H1 (cell line): ENCODE measurements at regions not wholly inside any gene's neighbourhood (a gene's known extent, or its start where the extent isn't known, plus 50 kb on each side); places are given as distances from the start of the nearest gene placed in this dataset.

ENCODE experiments used
- CTCF ChIA-PET: fragments of 300-600 bp; sonication (Branson Sonifier 250); formaldehyde crosslinking; loops from one replicate; lab custom pipeline; 2021; ENCODE audit not compliant: partially characterized antibody; lab: Charles Lee
- POLR2A ChIA-PET: fragments of 300-600 bp; sonication (Branson Sonifier 250); formaldehyde crosslinking; loops from one replicate; lab custom pipeline; 2021; ENCODE audit warnings: inconsistent platforms; ENCODE audit not compliant: partially characterized antibody; lab: Charles Lee
- DNase-seq, 2 experiments: peaks; one replicate each; pipeline versions ENCODE4 v3.0.0 to v3.0.0-alpha.2; 2010 to 2022; ENCODE audit warnings: low spot score in 2 of 2, low read depth in 1 of 2, mixed read lengths in 1 of 2
- FAIRE-seq: peaks from 2 replicates; lab custom pipeline; 2011; peaks lifted over from hg19 to GRCh38; lab: Jason Lieb, UNC
- H2AFZ ChIP-seq: 2 replicates; pipeline ENCODE4 v1.8.1; 2012; ENCODE audit warnings: low read length, inconsistent platforms
- H2AK5ac ChIP-seq: 2 replicates; pipeline ENCODE4 v1.6.1; 2013; ENCODE audit warnings: low read depth, low read length
- H2BK120ac ChIP-seq: replicated peaks from 2 replicates; pipeline ENCODE3; 2013; ENCODE audit warnings: low read depth, low read length, inconsistent platforms
- H2BK12ac ChIP-seq: 2 replicates; pipeline ENCODE4 v1.6.1; 2013; ENCODE audit warnings: low read depth, low read length
- H2BK15ac ChIP-seq: 2 replicates; pipeline ENCODE4 v1.6.1; 2013; ENCODE audit warnings: low read length
- H2BK20ac ChIP-seq: 2 replicates; pipeline ENCODE4 v1.6.1; 2013; ENCODE audit warnings: low read length
- H2BK5ac ChIP-seq: 2 replicates; pipeline ENCODE4 v1.6.1; 2013; ENCODE audit warnings: low read depth, low read length
- H3K14ac ChIP-seq: 2 replicates; pipeline ENCODE4 v1.6.1; 2013; ENCODE audit warnings: inconsistent platforms; ENCODE audit not compliant: insufficient read length
- H3K18ac ChIP-seq: 2 replicates; pipeline ENCODE4 v1.6.1; 2013; ENCODE audit warnings: low read length; ENCODE audit errors: extremely low read depth
- H3K23ac ChIP-seq: 2 replicates; pipeline ENCODE4 v1.6.1; 2013; ENCODE audit warnings: inconsistent platforms; ENCODE audit not compliant: insufficient read length
- H3K23me2 ChIP-seq: 2 replicates; pipeline ENCODE4 v1.6.1; 2013; ENCODE audit warnings: low read depth, low read length
- H3K27ac ChIP-seq: 2 replicates; pipeline ENCODE4 v1.6.1; 2011; ENCODE audit warnings: low read depth, low read length, inconsistent platforms
- H3K27me3 ChIP-seq, 4 experiments: replicated peaks in 1 of 4; 1 replicate in 1 of 4; 2 replicates in 3 of 4; pipeline versions ENCODE4 v1.6.1 to v1.8.1; 2011 to 2013; ENCODE audit warnings: low read length in 3 of 4, mild to moderate bottlenecking in 3 of 4, inconsistent platforms in 2 of 4, mixed read lengths in 2 of 4, moderate library complexity in 1 of 4; ENCODE audit not compliant: control insufficient read depth in 3 of 4, insufficient read depth in 3 of 4; ENCODE audit errors: extremely low read depth in 1 of 4
- H3K36me3 ChIP-seq, 4 experiments: 2 replicates each; pipeline versions ENCODE4 v1.6.1 to v1.8.1; 2011 to 2013; ENCODE audit warnings: mild to moderate bottlenecking in 4 of 4, low read length in 3 of 4, moderate library complexity in 2 of 4, control low read depth in 1 of 4, inconsistent platforms in 1 of 4; ENCODE audit not compliant: insufficient read depth in 4 of 4, control insufficient read depth in 2 of 4
- H3K4ac ChIP-seq: replicated peaks from 2 replicates; pipeline ENCODE3; 2013; ENCODE audit warnings: low read length, low read depth, mixed read lengths, inconsistent platforms; ENCODE audit not compliant: insufficient read length
- H3K4me1 ChIP-seq, 4 experiments: replicated peaks in 1 of 4; 1 replicate in 1 of 4; 2 replicates in 3 of 4; pipeline versions ENCODE4 v1.6.1 to v1.8.1; 2011 to 2013; ENCODE audit warnings: low read length in 3 of 4, inconsistent platforms in 2 of 4, mixed read lengths in 1 of 4; ENCODE audit not compliant: insufficient read depth in 4 of 4, control insufficient read depth in 3 of 4
- H3K4me2 ChIP-seq, 2 experiments: 2 replicates each; pipeline versions ENCODE4 v1.6.1 to v1.8.1; 2011 to 2013; ENCODE audit warnings: low read depth in 2 of 2, low read length in 2 of 2, control low read depth in 1 of 2, inconsistent platforms in 1 of 2, mild to moderate bottlenecking in 1 of 2; ENCODE audit not compliant: insufficient read depth in 1 of 2
- H3K4me3 ChIP-seq, 4 experiments: fragments of 200-600, 300-600 bp in 1 of 4; sonication (generic), shearing (Covaris generic), sonication (Bioruptor Twin) in 1 of 4; 2 replicates each; pipeline versions ENCODE4 v1.5.1 to v1.8.1; 2011 to 2016; ENCODE audit warnings: low read length in 4 of 4, low read depth in 3 of 4, control low read depth in 2 of 4, inconsistent platforms in 2 of 4, mild to moderate bottlenecking in 2 of 4, mixed read lengths in 1 of 4, moderate library complexity in 1 of 4; ENCODE audit not compliant: insufficient read depth in 2 of 4; ENCODE audit errors: extremely low read depth in 1 of 4
- H3K56ac ChIP-seq: replicated peaks from 2 replicates; pipeline ENCODE3; 2013; ENCODE audit warnings: low read depth, mild to moderate bottlenecking, mixed read lengths, low read length, inconsistent platforms; ENCODE audit not compliant: insufficient read length
- H3K79me1 ChIP-seq: 2 replicates; pipeline ENCODE4 v1.6.1; 2013; ENCODE audit warnings: low read depth, low read length, control low read depth
- H3K79me2 ChIP-seq, 2 experiments: 2 replicates each; pipeline versions ENCODE4 v1.6.1 to v1.8.1; 2012 to 2013; ENCODE audit warnings: low read length in 2 of 2, mild to moderate bottlenecking in 2 of 2, inconsistent platforms in 1 of 2; ENCODE audit not compliant: insufficient read depth in 2 of 2, control insufficient read depth in 1 of 2
- H3K9ac ChIP-seq, 4 experiments: replicated peaks in 1 of 4; 1 replicate in 1 of 4; 2 replicates in 3 of 4; pipeline versions ENCODE4 v1.6.1 to v1.8.1; 2011 to 2013; ENCODE audit warnings: low read depth in 3 of 4, low read length in 3 of 4, control low read depth in 2 of 4, mild to moderate bottlenecking in 2 of 4, moderate library complexity in 2 of 4, inconsistent platforms in 1 of 4; ENCODE audit errors: extremely low read depth in 1 of 4
- H3K9me3 ChIP-seq, 2 experiments: 2 replicates each; pipeline versions ENCODE4 v1.6.1 to v1.8.1; 2012 to 2013; ENCODE audit warnings: mild to moderate bottlenecking in 2 of 2, moderate library complexity in 2 of 2, control low read depth in 1 of 2, inconsistent platforms in 1 of 2, low read depth in 1 of 2, low read length in 1 of 2, mixed read lengths in 1 of 2; ENCODE audit not compliant: insufficient read depth in 2 of 2
- H4K20me1 ChIP-seq, 2 experiments: replicated peaks in 1 of 2; 2 replicates each; pipeline versions ENCODE3 to v1.8.1; 2011 to 2013; ENCODE audit warnings: inconsistent platforms in 2 of 2, low read length in 2 of 2, mild to moderate bottlenecking in 1 of 2; ENCODE audit not compliant: insufficient read depth in 2 of 2, control insufficient read depth in 1 of 2
- H4K5ac ChIP-seq: 2 replicates; pipeline ENCODE4 v1.6.1; 2013; ENCODE audit warnings: low read length, low read depth, mixed read lengths, inconsistent platforms; ENCODE audit not compliant: insufficient read length
- H4K8ac ChIP-seq: 2 replicates; pipeline ENCODE4 v1.8.0; 2013; ENCODE audit warnings: mild to moderate bottlenecking, moderate library complexity, low read length, inconsistent platforms; ENCODE audit not compliant: insufficient read depth; ENCODE audit errors: extremely low read depth
- H4K91ac ChIP-seq: replicated peaks from 2 replicates; pipeline ENCODE3; 2013; ENCODE audit warnings: low read length, mixed read lengths, inconsistent platforms; ENCODE audit not compliant: insufficient read length
- BCL11A ChIP-seq, 2 experiments: IDR thresholded peaks; one replicate each; pipeline ENCODE4 v1.6.1; 2011; ENCODE audit warnings: low read depth in 2 of 2, low read length in 2 of 2, mild to moderate bottlenecking in 2 of 2
- CBX8 ChIP-seq: fragments of 300-800, 300-1000 bp; sonication (generic); IDR thresholded peaks from 2 replicates; pipeline ENCODE4 v1.7.1; 2016; ENCODE audit warnings: low read depth, low read length, borderline replicate concordance
- EP300 ChIP-seq, 2 experiments: IDR thresholded peaks; 1 replicate in 1 of 2; 2 replicates in 1 of 2; pipeline ENCODE4 v1.6.1; 2011 to 2012; ENCODE audit warnings: low read depth in 2 of 2, low read length in 2 of 2, mild to moderate bottlenecking in 2 of 2, borderline replicate concordance in 1 of 2, inconsistent platforms in 1 of 2, moderate library complexity in 1 of 2
- GABPA ChIP-seq: IDR thresholded peaks from 2 replicates; pipeline ENCODE4 v1.6.1; 2011; ENCODE audit warnings: mild to moderate bottlenecking, low read length, moderate library complexity, borderline replicate concordance; ENCODE audit not compliant: insufficient read depth
- HDAC2 ChIP-seq, 2 experiments: fragments of 300-600 bp in 1 of 2; sonication (generic) in 1 of 2; IDR thresholded peaks; 2 replicates each; pipeline ENCODE4 v1.6.1; 2011 to 2012; ENCODE audit warnings: low read depth in 2 of 2, low read length in 2 of 2, mild to moderate bottlenecking in 2 of 2, moderate library complexity in 2 of 2, borderline replicate concordance in 1 of 2, inconsistent platforms in 1 of 2
- PHF8 ChIP-seq: fragments of 200-600 bp; sonication (generic); conservative IDR thresholded peaks from 2 replicates; pipeline ENCODE4 v1.7.1; 2012; ENCODE audit warnings: low read depth, mild to moderate bottlenecking, inconsistent platforms, low read length, moderate library complexity
- POLR2AphosphoS5 ChIP-seq: IDR thresholded peaks from 2 replicates; pipeline ENCODE4 v1.6.1; 2011; ENCODE audit warnings: low read depth, low read length
- RAD21 ChIP-seq, 2 experiments: IDR thresholded peaks in 1 of 2; conservative IDR thresholded peaks in 1 of 2; 2 replicates each; pipeline ENCODE4 v1.6.1; 2011; ENCODE audit warnings: low read depth in 2 of 2, low read length in 2 of 2, improper control_type of control experiment in 1 of 2, inconsistent platforms in 1 of 2, mild to moderate bottlenecking in 1 of 2, moderate library complexity in 1 of 2
- RFX5 ChIP-seq: IDR thresholded peaks from 2 replicates; pipeline ENCODE4 v1.6.1; 2011; ENCODE audit warnings: low read depth, low read length, improper control_type of control experiment, borderline replicate concordance
- RXRA ChIP-seq: IDR thresholded peaks from 2 replicates; pipeline ENCODE4 v1.6.1; 2011; ENCODE audit warnings: low read depth, mild to moderate bottlenecking, low read length, moderate library complexity; ENCODE audit not compliant: insufficient read depth
- SAP30 ChIP-seq: fragments of 300-600 bp; sonication (generic); IDR thresholded peaks from 2 replicates; pipeline ENCODE4 v1.7.1; 2012; ENCODE audit warnings: low read length, moderate library complexity, mild to moderate bottlenecking, inconsistent platforms; ENCODE audit not compliant: insufficient read depth, insufficient replicate concordance
- SP2 ChIP-seq: IDR thresholded peaks from 2 replicates; pipeline ENCODE4 v1.6.1; 2012; ENCODE audit warnings: mild to moderate bottlenecking, low read length, inconsistent platforms
- WGBS, 2 experiments: shearing (Covaris generic) in 1 of 2; methylation state at CpG; one replicate each; pipeline versions ENCODE4 v1.1.6 to v1.1.7; 2013 to 2015; ENCODE audit warnings: low lambda C conversion rate in 2 of 2, mixed read lengths in 2 of 2, inconsistent platforms in 1 of 2, low coverage in 1 of 2, missing lambda C conversion rate in 1 of 2; ENCODE audit not compliant: insufficient replicate concordance in 2 of 2, insufficient coverage in 1 of 2, insufficient read length in 1 of 2; ENCODE audit errors: extremely low coverage in 1 of 2, missing lambda C conversion rate in 1 of 2; 5-methylcytosine and 5-hydroxymethylcytosine counted together
- TF ChIP-seq, protein P1 (sequence below): IDR thresholded peaks from 2 replicates; pipeline ENCODE4 v1.6.1; 2012; ENCODE audit warnings: inconsistent platforms

DNA sequence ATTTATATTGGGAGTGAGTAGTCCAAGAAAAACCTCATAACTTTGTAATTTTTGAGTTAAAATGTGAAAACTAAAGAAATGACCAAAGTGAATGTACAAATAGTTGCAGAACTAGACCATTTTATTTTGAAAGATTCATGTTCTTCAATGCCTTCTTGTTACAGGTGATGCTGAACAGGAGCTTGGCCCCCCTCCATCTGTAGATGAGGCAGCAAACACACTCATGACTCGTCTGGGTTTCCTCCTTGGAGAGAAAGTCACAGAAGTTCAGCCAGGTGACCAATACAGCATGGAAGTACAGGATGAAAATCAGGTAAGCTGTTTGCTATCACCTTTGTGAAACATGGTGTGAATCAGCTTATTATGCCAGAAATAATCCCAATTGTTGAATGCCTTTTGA is 227.8 kb downstream of the TANC2 start:
- H2BK12ac ChIP-seq: no peak overlapping the region
- H4K5ac ChIP-seq: no peak overlapping the region
- H4K8ac ChIP-seq: no peak overlapping the region
- H2BK15ac ChIP-seq: no peak overlapping the region
- no peaks in the 10 kb centered on the region for H3K79me1 ChIP-seq
- H3K4me2 ChIP-seq: no peak overlapping the region
- H3K27me3 ChIP-seq: no peaks in the 10 kb centered on the region
- H2AFZ ChIP-seq: no peak overlapping the region
- ChIA-PET POLR2A (no interaction called here), CTCF (interaction anchor here (0.5 to 0.8 kb wide), 2 partner anchors 67 to 388 kb away, joined by 3 read pairs; no protein-coding TSS in a partner anchor)
- no peak overlapping the region for H3K9ac ChIP-seq
- FAIRE-seq (no peak), DNase-seq (no peak)
- no peaks in the 10 kb centered on the region for H3K79me2 ChIP-seq
- no peaks in the 10 kb centered on the region for H3K4me1 ChIP-seq
- no peaks in the 10 kb centered on the region for H3K9me3 ChIP-seq
- H3K36me3 ChIP-seq: no peaks in the 10 kb centered on the region
- no peak overlapping the region for H3K56ac ChIP-seq
- no peak overlapping the region for H3K18ac ChIP-seq
- no peaks in the 10 kb centered on the region for H4K20me1 ChIP-seq
- no peak overlapping the region for H3K4me3 ChIP-seq
- no peak overlapping the region for H3K23ac ChIP-seq
- WGBS, 2 experiments: 67% methylated on average over 1 of the region's 1 CpG; no CpG with 5 or more reads in 1 of the 2 experiments
- H2BK20ac ChIP-seq: no peak overlapping the region
- no peak overlapping the region for H3K27ac ChIP-seq
- H2AK5ac ChIP-seq: no peak overlapping the region
- no peak overlapping the region for H3K4ac ChIP-seq
- no peak overlapping the region for H4K91ac ChIP-seq
- H3K23me2 ChIP-seq: no peaks in the 10 kb centered on the region
- no peak overlapping the region for H2BK5ac ChIP-seq
- H3K14ac ChIP-seq: no peak overlapping the region
- no peak overlapping the region for H2BK120ac ChIP-seq
- no peak for TF ChIP-seq POLR2AphosphoS5
- TF ChIP-seq SAP30: no peak
- TF ChIP-seq CBX8: no peak
- no peak for TF ChIP-seq EP300 (IDR thresholded peaks at IDR 0.05; ENCODE audit: borderline replicate concordance in 1 of 2, low read depth in 2 of 2, low read length in 2 of 2)
- no peak for TF ChIP-seq HDAC2 (IDR thresholded peaks at IDR 0.05; ENCODE audit: borderline replicate concordance in 1 of 2, low read depth in 2 of 2, low read length in 2 of 2)
- no peak for TF ChIP-seq SP2
- no peak for TF ChIP-seq PHF8
- no peak for TF ChIP-seq GABPA
- TF ChIP-seq RXRA: no peak
- no peak for TF ChIP-seq RAD21 (IDR thresholded peaks at IDR 0.05 in 1 of 2, conservative IDR thresholded peaks at IDR 0.05 in 1 of 2; ENCODE audit: low read depth in 2 of 2, low read length in 2 of 2)
- TF ChIP-seq BCL11A (IDR thresholded peaks at IDR 0.05; ENCODE audit: low read depth in 2 of 2, low read length in 2 of 2): no peak
- TF ChIP-seq, protein P1, sequence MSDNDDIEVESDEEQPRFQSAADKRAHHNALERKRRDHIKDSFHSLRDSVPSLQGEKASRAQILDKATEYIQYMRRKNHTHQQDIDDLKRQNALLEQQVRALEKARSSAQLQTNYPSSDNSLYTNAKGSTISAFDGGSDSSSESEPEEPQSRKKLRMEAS: no peak
- TF ChIP-seq RFX5: no peak
